Ishikawa (cell line): ENCODE measurements at regions not wholly inside any gene's neighbourhood (a gene's known extent, or its start where the extent isn't known, plus 50 kb on each side); places are given as distances from the start of the nearest gene placed in this dataset.

Source experiments
- CEBPB ChIP-seq: IDR thresholded peaks from 2 replicates; pipeline ENCODE4 v1.6.1; 2012
- EP300 ChIP-seq: IDR thresholded peaks from 2 replicates; pipeline ENCODE4 v1.6.1; 2012; ENCODE audit warnings: borderline replicate concordance
- FOXM1 ChIP-seq: IDR thresholded peaks from 2 replicates; pipeline ENCODE4 v1.6.1; 2012; ENCODE audit warnings: low read depth, borderline replicate concordance
- MAX ChIP-seq: IDR thresholded peaks from 2 replicates; pipeline ENCODE4 v1.6.1; 2012
- NFIC ChIP-seq: IDR thresholded peaks from 2 replicates; pipeline ENCODE4 v1.6.1; 2012
- RAD21 ChIP-seq: IDR thresholded peaks from 2 replicates; pipeline ENCODE4 v1.6.1; 2012; ENCODE audit warnings: low read depth
- REST ChIP-seq: IDR thresholded peaks from 2 replicates; pipeline ENCODE4 v1.6.1; 2012; ENCODE audit warnings: low read depth, mild to moderate bottlenecking
- TAF1 ChIP-seq: IDR thresholded peaks from 2 replicates; pipeline ENCODE4 v1.6.1; 2012; ENCODE audit warnings: low read depth, mild to moderate bottlenecking
- TCF12 ChIP-seq: IDR thresholded peaks from 2 replicates; pipeline ENCODE4 v1.6.1; 2012; ENCODE audit warnings: low read depth
- TEAD4 ChIP-seq: IDR thresholded peaks from 2 replicates; pipeline ENCODE4 v1.6.1; 2012
- USF1 ChIP-seq: IDR thresholded peaks from 2 replicates; pipeline ENCODE4 v1.6.1; 2012
- YY1 ChIP-seq: IDR thresholded peaks from 2 replicates; pipeline ENCODE4 v1.6.1; 2012; ENCODE audit warnings: low read depth
- ZBTB7A ChIP-seq: IDR thresholded peaks from 2 replicates; pipeline ENCODE4 v1.6.1; 2012; ENCODE audit warnings: low read depth

- TF ChIP-seq TAF1 (no peak), NFIC (no peak), RAD21 (no peak), ZBTB7A (no peak), YY1 (no peak), CEBPB (no peak), FOXM1 (no peak), TCF12 (no peak), TEAD4 (no peak), USF1 (no peak), REST (no peak), MAX (no peak), EP300 (no peak)
Observed at GRCh38 chr6:8155259-8156012, 53.1 kb upstream of the EEF1E1 start.
